ENCODE measurements at regions not wholly inside any gene's neighbourhood (a gene's known extent, or its start where the extent isn't known, plus 50 kb on each side); places are given as distances from the start of the nearest gene placed in this dataset.
A peak's percentile ranks its signal among the peaks of the same experiment; 100 is the strongest.

GRCh38 chr2:211127501-211127900, 571.1 kb downstream of the CPS1 start:
- WGBS (ENCODE audit: insufficient coverage) = 83% methylated on average over 1 of the region's 2 CpGs
- Histone ChIP-seq H3K27me3 (ENCODE audit: control insufficient read depth, insufficient read depth, low read length) (no peaks in the 10 kb centered on the region), H3K9me3 (replicated peaks; ENCODE audit: control insufficient read depth, low read depth, low read length) (no peaks in the 10 kb centered on the region), H3K27ac (ENCODE audit: low read length) (no peak overlapping the region), H3K36me3 (ENCODE audit: control insufficient read depth, insufficient read depth, low read length) (no peaks in the 10 kb centered on the region), H3K4me1 (ENCODE audit: control insufficient read depth, insufficient read depth, low read length) (no peaks in the 10 kb centered on the region), H3K4me3 (ENCODE audit: low read length) (no peak overlapping the region)
- peak; percentile 6 for DNase-seq

DNA sequence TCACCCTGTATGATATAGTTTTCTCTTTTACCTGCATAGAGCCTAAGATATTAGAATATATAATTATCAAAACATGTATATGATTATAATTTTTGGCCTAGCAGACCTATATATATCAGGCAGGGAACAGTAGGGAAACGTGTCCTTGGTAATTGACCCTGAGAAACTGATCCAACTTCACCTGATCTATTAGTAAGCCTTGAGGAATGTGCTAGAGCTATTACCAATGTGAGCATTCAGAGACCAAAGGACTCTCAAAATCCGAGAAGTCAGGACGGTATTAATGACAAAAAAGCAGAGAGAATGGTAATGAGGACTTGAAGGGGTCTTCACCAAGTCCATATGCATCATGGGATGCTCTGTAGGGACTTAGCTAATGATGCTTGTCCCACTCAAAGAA, 571.9 kb downstream of the CPS1 start:
- Histone ChIP-seq H3K27ac (ENCODE audit: low read length) (no peak overlapping the region), H3K4me1 (ENCODE audit: control insufficient read depth, insufficient read depth, low read length) (no peaks in the 10 kb centered on the region), H3K4me3 (ENCODE audit: low read length) (no peak overlapping the region), H3K27me3 (ENCODE audit: control insufficient read depth, insufficient read depth, low read length) (no peaks in the 10 kb centered on the region), H3K9me3 (replicated peaks; ENCODE audit: control insufficient read depth, low read depth, low read length) (no peaks in the 10 kb centered on the region), H3K36me3 (ENCODE audit: control insufficient read depth, insufficient read depth, low read length) (no peaks in the 10 kb centered on the region)
- DNase-seq = no peak
- no CpG with 5 or more reads among the region's 3 CpGs for WGBS (ENCODE audit: insufficient coverage)

- Histone ChIP-seq H3K4me3 (ENCODE audit: low read length) (no peak overlapping the region), H3K36me3 (ENCODE audit: control insufficient read depth, insufficient read depth, low read length) (no peaks in the 10 kb centered on the region), H3K4me1 (ENCODE audit: control insufficient read depth, insufficient read depth, low read length) (no peaks in the 10 kb centered on the region), H3K27me3 (ENCODE audit: control insufficient read depth, insufficient read depth, low read length) (no peaks in the 10 kb centered on the region), H3K9me3 (replicated peaks; ENCODE audit: control insufficient read depth, low read depth, low read length) (no peaks in the 10 kb centered on the region), H3K27ac (ENCODE audit: low read length) (no peak overlapping the region)
- no peak for DNase-seq
- 60% methylated on average over 2 of the region's 3 CpGs for WGBS (ENCODE audit: insufficient coverage)
These were observed 573.4 kb downstream of the CPS1 start for GRCh38 chr2:211129798-211130197.

GRCh38 chr2:211132046-211132445, 575.6 kb downstream of the CPS1 start:
- no peak overlapping the region for H3K27ac ChIP-seq (ENCODE audit: low read length)
- H3K36me3 ChIP-seq (ENCODE audit: control insufficient read depth, insufficient read depth, low read length) = no peaks in the 10 kb centered on the region
- H3K27me3 ChIP-seq (ENCODE audit: control insufficient read depth, insufficient read depth, low read length) = no peaks in the 10 kb centered on the region
- DNase-seq = no peak
- no CpG with 5 or more reads among the region's 2 CpGs for WGBS (ENCODE audit: insufficient coverage)
- no peaks in the 10 kb centered on the region for H3K4me1 ChIP-seq (ENCODE audit: control insufficient read depth, insufficient read depth, low read length)
- H3K9me3 ChIP-seq (replicated peaks; ENCODE audit: control insufficient read depth, low read depth, low read length) = no peaks in the 10 kb centered on the region
- H3K4me3 ChIP-seq (ENCODE audit: low read length) = no peak overlapping the region

DNA sequence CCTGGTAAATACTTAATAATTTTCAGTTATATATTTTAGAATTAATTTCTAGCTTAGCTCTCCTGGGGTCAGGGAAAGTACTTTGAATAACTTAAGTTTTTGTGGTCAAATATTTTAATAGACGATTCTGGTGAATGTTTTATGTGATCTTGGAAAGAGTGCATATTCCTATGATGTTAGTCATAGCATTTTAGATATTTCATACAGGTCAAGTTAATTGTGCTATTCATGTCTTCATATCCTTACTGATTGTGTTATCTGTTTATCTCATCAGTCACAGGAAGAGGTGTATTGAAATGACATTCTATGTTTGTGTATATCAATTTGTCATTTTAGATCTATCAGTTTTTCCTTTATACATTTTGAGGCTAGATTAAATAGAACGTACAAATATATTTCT, 576.2 kb downstream of the CPS1 start:
- Histone ChIP-seq H3K9me3 (replicated peaks; ENCODE audit: control insufficient read depth, low read depth, low read length) (no peaks in the 10 kb centered on the region), H3K27me3 (ENCODE audit: control insufficient read depth, insufficient read depth, low read length) (no peaks in the 10 kb centered on the region), H3K4me1 (ENCODE audit: control insufficient read depth, insufficient read depth, low read length) (no peaks in the 10 kb centered on the region), H3K27ac (ENCODE audit: low read length) (no peak overlapping the region), H3K36me3 (ENCODE audit: control insufficient read depth, insufficient read depth, low read length) (no peaks in the 10 kb centered on the region), H3K4me3 (ENCODE audit: low read length) (no peak overlapping the region)
- WGBS (ENCODE audit: insufficient coverage) = no CpG with 5 or more reads among the region's 2 CpGs
- DNase-seq = no peak

- H3K4me3 ChIP-seq (ENCODE audit: low read length) = no peak overlapping the region
- no CpG with 5 or more reads among the region's 1 CpG for WGBS (ENCODE audit: insufficient coverage)
- DNase-seq = no peak
- no peaks in the 10 kb centered on the region for H3K4me1 ChIP-seq (ENCODE audit: control insufficient read depth, insufficient read depth, low read length)
- no peaks in the 10 kb centered on the region for H3K9me3 ChIP-seq (replicated peaks; ENCODE audit: control insufficient read depth, low read depth, low read length)
- no peak overlapping the region for H3K27ac ChIP-seq (ENCODE audit: low read length)
- no peaks in the 10 kb centered on the region for H3K36me3 ChIP-seq (ENCODE audit: control insufficient read depth, insufficient read depth, low read length)
- H3K27me3 ChIP-seq (ENCODE audit: control insufficient read depth, insufficient read depth, low read length) = no peaks in the 10 kb centered on the region
These were observed 577.4 kb downstream of the CPS1 start for GRCh38 chr2:211133766-211134165.

DNA sequence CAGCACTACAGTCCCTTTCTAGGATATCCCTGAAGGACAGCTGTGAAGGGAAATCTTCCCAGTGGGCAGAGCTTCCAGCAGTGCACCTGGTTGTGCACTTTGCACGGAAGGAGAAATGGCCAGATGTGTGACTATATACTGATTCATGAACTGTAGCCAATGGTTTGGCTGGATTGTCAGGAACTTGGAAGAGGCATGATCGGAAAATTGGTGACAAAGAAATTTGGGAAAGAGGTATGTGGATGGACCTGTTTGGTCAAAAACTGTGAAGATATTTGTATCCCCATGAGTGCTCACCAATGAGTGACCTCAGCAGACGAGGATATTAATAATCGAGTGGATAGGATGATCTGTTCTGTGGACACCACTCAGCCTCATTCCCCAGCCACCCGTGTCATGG, 582.2 kb downstream of the CPS1 start:
- H3K27ac ChIP-seq (ENCODE audit: low read length) = no peak overlapping the region
- WGBS (ENCODE audit: insufficient coverage) = 89% methylated on average over 2 of the region's 5 CpGs
- H3K4me1 ChIP-seq (ENCODE audit: control insufficient read depth, insufficient read depth, low read length) = no peaks in the 10 kb centered on the region
- no peak overlapping the region for H3K4me3 ChIP-seq (ENCODE audit: low read length)
- no peaks in the 10 kb centered on the region for H3K36me3 ChIP-seq (ENCODE audit: control insufficient read depth, insufficient read depth, low read length)
- no peak for DNase-seq
- no peaks in the 10 kb centered on the region for H3K27me3 ChIP-seq (ENCODE audit: control insufficient read depth, insufficient read depth, low read length)
- no peaks in the 10 kb centered on the region for H3K9me3 ChIP-seq (replicated peaks; ENCODE audit: control insufficient read depth, low read depth, low read length)

GRCh38 chr2:211141646-211142045, 585.2 kb downstream of the CPS1 start:
- whole genome bisulfite sequencing (ENCODE audit: insufficient coverage) = no CpG with 5 or more reads among the region's 4 CpGs
- Histone ChIP-seq H3K27ac (ENCODE audit: low read length) (no peak overlapping the region), H3K9me3 (replicated peaks; ENCODE audit: control insufficient read depth, low read depth, low read length) (no peaks in the 10 kb centered on the region), H3K4me1 (ENCODE audit: control insufficient read depth, insufficient read depth, low read length) (no peaks in the 10 kb centered on the region), H3K36me3 (ENCODE audit: control insufficient read depth, insufficient read depth, low read length) (no peaks in the 10 kb centered on the region), H3K27me3 (ENCODE audit: control insufficient read depth, insufficient read depth, low read length) (no peaks in the 10 kb centered on the region), H3K4me3 (ENCODE audit: low read length) (no peak overlapping the region)
- no peak for DNase-seq

- Histone ChIP-seq H3K4me3 (ENCODE audit: low read length) (no peak overlapping the region), H3K36me3 (ENCODE audit: control insufficient read depth, insufficient read depth, low read length) (no peaks in the 10 kb centered on the region), H3K27ac (ENCODE audit: low read length) (no peak overlapping the region), H3K4me1 (ENCODE audit: control insufficient read depth, insufficient read depth, low read length) (no peaks in the 10 kb centered on the region), H3K9me3 (replicated peaks; ENCODE audit: control insufficient read depth, low read depth, low read length) (no peaks in the 10 kb centered on the region), H3K27me3 (ENCODE audit: control insufficient read depth, insufficient read depth, low read length) (no peaks in the 10 kb centered on the region)
- DNase-seq = no peak
These were observed 587.7 kb downstream of the CPS1 start for GRCh38 chr2:211144078-211144477.

DNA sequence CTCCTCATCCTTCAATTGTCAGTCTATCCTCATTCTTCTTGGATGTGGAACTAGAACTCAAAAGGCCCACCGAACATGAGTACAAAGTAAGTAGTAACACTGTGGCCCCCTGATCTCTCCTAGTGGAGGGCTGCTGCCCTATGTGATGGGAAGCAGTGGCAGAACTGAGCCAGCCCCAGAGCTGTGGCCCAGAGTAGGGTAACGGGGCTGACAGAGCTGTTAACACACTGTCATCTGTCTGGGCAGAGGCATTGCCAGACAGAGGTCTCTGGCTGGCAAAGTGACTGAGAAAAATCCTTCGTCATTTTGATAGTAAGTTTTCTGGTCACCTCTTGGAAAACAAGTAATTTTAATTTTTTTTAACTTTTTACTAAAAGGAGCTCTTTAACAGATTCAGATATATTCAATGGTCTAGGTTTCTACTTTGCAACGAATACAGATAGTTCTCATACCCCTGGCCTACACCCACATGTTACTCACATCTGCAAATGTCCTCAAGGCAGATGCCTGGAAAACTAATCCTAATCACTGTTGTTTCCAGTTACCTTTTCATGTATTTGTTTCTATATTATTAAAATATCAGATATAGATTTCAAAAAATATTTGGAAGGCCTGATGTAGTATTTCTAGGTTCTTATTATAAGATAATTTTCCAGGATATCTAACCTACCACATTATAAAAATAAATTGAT, 588.7 kb downstream of the CPS1 start:
- Histone ChIP-seq H3K36me3 (ENCODE audit: control insufficient read depth, insufficient read depth, low read length) (no peaks in the 10 kb centered on the region), H3K9me3 (replicated peaks; ENCODE audit: control insufficient read depth, low read depth, low read length) (no peaks in the 10 kb centered on the region), H3K27ac (ENCODE audit: low read length) (no peak overlapping the region), H3K4me3 (ENCODE audit: low read length) (no peak overlapping the region), H3K4me1 (ENCODE audit: control insufficient read depth, insufficient read depth, low read length) (no peaks in the 10 kb centered on the region), H3K27me3 (ENCODE audit: control insufficient read depth, insufficient read depth, low read length) (no peaks in the 10 kb centered on the region)
- WGBS (ENCODE audit: insufficient coverage) = 70% methylated on average over 1 of the region's 4 CpGs
- DNase-seq = no peak

DNA sequence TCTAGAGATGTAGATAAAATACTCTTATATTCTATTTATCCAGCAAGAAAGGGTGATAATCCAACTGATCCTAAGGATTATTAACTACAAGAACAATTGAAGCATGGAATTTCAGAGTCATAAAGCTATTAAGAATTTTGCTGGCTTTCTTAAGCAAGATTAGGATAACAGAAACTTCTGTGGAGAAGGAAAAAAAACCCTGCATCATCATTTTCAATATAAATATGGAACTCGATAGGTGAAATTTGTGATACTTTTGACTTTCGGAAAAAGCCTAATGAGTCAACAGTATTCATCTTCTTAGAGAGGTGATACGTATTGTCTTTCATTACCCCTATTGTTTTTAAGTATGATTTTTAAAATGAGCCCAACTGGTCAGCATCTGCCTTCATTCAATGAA, 593.3 kb downstream of the CPS1 start:
- Histone ChIP-seq H3K4me3 (ENCODE audit: low read length) (no peak overlapping the region), H3K9me3 (replicated peaks; ENCODE audit: control insufficient read depth, low read depth, low read length) (no peaks in the 10 kb centered on the region), H3K27me3 (ENCODE audit: control insufficient read depth, insufficient read depth, low read length) (no peaks in the 10 kb centered on the region), H3K27ac (ENCODE audit: low read length) (no peak overlapping the region), H3K4me1 (ENCODE audit: control insufficient read depth, insufficient read depth, low read length) (no peaks in the 10 kb centered on the region), H3K36me3 (ENCODE audit: control insufficient read depth, insufficient read depth, low read length) (no peaks in the 10 kb centered on the region)
- WGBS (ENCODE audit: insufficient coverage) = no CpG with 5 or more reads among the region's 3 CpGs
- no peak for DNase-seq

Data from muscle of leg (tissue), 3 donors.